ENCODE measurements at regions not wholly inside any gene's neighbourhood (a gene's known extent, or its start where the extent isn't known, plus 50 kb on each side); places are given as distances from the start of the nearest gene placed in this dataset.

GRCh38 chr2:105570326-105570725, 171.5 kb upstream of the FHL2 start:
- Histone ChIP-seq H2BK120ac (replicated peaks; ENCODE audit: low read depth, low read length) (no peak overlapping the region), H3K4me3 (ENCODE audit: extremely low read depth in 1 of 4, insufficient read depth in 2 of 4, low read depth in 3 of 4, low read length in 4 of 4) (no peak overlapping the region), H2BK15ac (ENCODE audit: low read length) (no peak overlapping the region), H4K91ac (replicated peaks; ENCODE audit: insufficient read length, low read length) (no peak overlapping the region), H3K27me3 (replicated peaks in 1 of 4; ENCODE audit: control insufficient read depth in 3 of 4, extremely low read depth in 1 of 4, insufficient read depth in 3 of 4, low read length in 3 of 4) (no peaks in the 10 kb centered on the region; a peak in 2 of 7 replicates), H3K9ac (replicated peaks in 1 of 4; ENCODE audit: extremely low read depth in 1 of 4, low read depth in 3 of 4, low read length in 3 of 4) (no peak overlapping the region), H2BK20ac (ENCODE audit: low read length) (no peak overlapping the region), H2BK5ac (ENCODE audit: low read depth, low read length) (no peak overlapping the region), H4K5ac (ENCODE audit: insufficient read length, low read depth, low read length) (no peak overlapping the region), H3K18ac (ENCODE audit: extremely low read depth, low read length) (no peak overlapping the region), H3K4ac (replicated peaks; ENCODE audit: insufficient read length, low read depth, low read length) (no peak overlapping the region), H3K79me1 (ENCODE audit: low read depth, low read length) (no peaks in the 10 kb centered on the region; the same call in 1 of the 2 replicates), H3K4me2 (ENCODE audit: insufficient read depth in 1 of 2, low read depth in 2 of 2, low read length in 2 of 2) (no peak overlapping the region), H3K4me1 (replicated peaks in 1 of 4; ENCODE audit: control insufficient read depth in 3 of 4, insufficient read depth in 4 of 4, low read length in 3 of 4) (no peaks in the 10 kb centered on the region), H3K23ac (ENCODE audit: insufficient read length) (no peak overlapping the region), H3K27ac (ENCODE audit: low read depth, low read length) (no peak overlapping the region), H2AK5ac (ENCODE audit: low read depth, low read length) (no peak overlapping the region), H3K36me3 (ENCODE audit: control insufficient read depth in 2 of 4, insufficient read depth in 4 of 4, low read length in 3 of 4) (no peaks in the 10 kb centered on the region), H3K23me2 (ENCODE audit: low read depth, low read length) (no peaks in the 10 kb centered on the region), H2BK12ac (ENCODE audit: low read depth, low read length) (no peak overlapping the region), H3K79me2 (ENCODE audit: control insufficient read depth in 1 of 2, insufficient read depth in 2 of 2, low read length in 2 of 2) (no peaks in the 10 kb centered on the region), H3K9me3 (ENCODE audit: insufficient read depth in 2 of 2, low read depth in 1 of 2, low read length in 1 of 2) (no peaks in the 10 kb centered on the region), H2AFZ (ENCODE audit: low read length) (no peak overlapping the region), H3K56ac (replicated peaks; ENCODE audit: insufficient read length, low read depth, low read length) (no peak overlapping the region), H4K20me1 (replicated peaks in 1 of 2; ENCODE audit: control insufficient read depth in 1 of 2, insufficient read depth in 2 of 2, low read length in 2 of 2) (no peaks in the 10 kb centered on the region), H4K8ac (ENCODE audit: extremely low read depth, insufficient read depth, low read length) (no peak overlapping the region), H3K14ac (ENCODE audit: insufficient read length) (no peak overlapping the region)
- CTCF ChIA-PET (ENCODE audit: partially characterized antibody): interaction anchor here (1.0 kb wide), 1 partner anchor 262 kb away, joined by 3 read pairs; no protein-coding TSS in a partner anchor
- 91% methylated on average over 8 of the region's 8 CpGs; no CpG with 5 or more reads in 1 of the 2 experiments for WGBS, 2 experiments (ENCODE audit: extremely low coverage in 1 of 2, insufficient coverage in 1 of 2, insufficient read length in 1 of 2, insufficient replicate concordance in 2 of 2, low coverage in 1 of 2, low lambda C conversion rate in 2 of 2, missing lambda C conversion rate in 1 of 2)
- FAIRE-seq (no peak), DNase-seq (ENCODE audit: low read depth in 1 of 2, low spot score in 2 of 2) (no peak)
- TF ChIP-seq SP1 (IDR thresholded peaks at IDR 0.05; ENCODE audit: low read depth, low read length) (no peak), TAF7 (optimal IDR thresholded peaks at IDR 0.05; ENCODE audit: borderline replicate concordance, low read depth, low read length) (no peak), SAP30 (IDR thresholded peaks at IDR 0.05; ENCODE audit: insufficient read depth, insufficient replicate concordance, low read length) (no peak), GABPA (IDR thresholded peaks at IDR 0.05; ENCODE audit: borderline replicate concordance, insufficient read depth, low read length) (no peak), MAX (IDR thresholded peaks at IDR 0.05) (no peak), TBP (IDR thresholded peaks at IDR 0.05; ENCODE audit: low read depth, low read length) (no peak), RFX5 (IDR thresholded peaks at IDR 0.05; ENCODE audit: borderline replicate concordance, low read depth, low read length) (no peak), SUZ12 (IDR thresholded peaks at IDR 0.05; ENCODE audit: low read length) (no peak), YY1 (IDR thresholded peaks at IDR 0.05; ENCODE audit: low read depth, low read length) (no peak), SRF (IDR thresholded peaks at IDR 0.05; ENCODE audit: low read depth, low read length) (no peak), POLR2AphosphoS5 (IDR thresholded peaks at IDR 0.05; ENCODE audit: low read depth, low read length) (no peak), BCL11A (IDR thresholded peaks at IDR 0.05; ENCODE audit: low read depth in 2 of 2, low read length in 2 of 2) (no peak)
- POLR2A ChIA-PET (ENCODE audit: partially characterized antibody): no interaction called here
